ENCODE measurements at regions not wholly inside any gene's neighbourhood (a gene's known extent, or its start where the extent isn't known, plus 50 kb on each side); places are given as distances from the start of the nearest gene placed in this dataset.

DNA sequence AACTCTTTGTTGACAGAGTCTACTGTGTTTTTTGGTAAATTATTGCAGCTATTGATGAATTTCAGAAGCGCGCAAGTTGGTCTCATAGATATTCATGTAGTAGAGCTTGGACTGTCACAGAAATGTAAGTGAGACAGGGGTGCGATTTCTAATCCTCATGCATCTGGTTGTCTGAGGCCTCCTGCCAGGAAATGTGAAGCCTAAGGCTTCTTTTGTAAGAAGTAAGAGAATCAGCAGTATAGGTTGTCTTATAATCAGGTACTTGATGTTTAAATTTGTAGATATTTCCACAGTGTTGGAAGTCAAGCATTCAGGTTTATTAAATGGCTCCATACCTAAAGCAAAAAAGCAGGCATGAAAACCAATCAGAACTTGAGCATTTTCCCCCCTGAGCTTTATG, 332.9 kb upstream of the FMN2 start:
- 100% methylated on average over 2 of the region's 3 CpGs for WGBS (ENCODE audit: insufficient coverage, low coverage, low lambda C conversion rate, missing lambda C conversion rate)
- DNase-seq, result no peak
- TF ChIP-seq POLR2A (IDR thresholded peaks at IDR 0.05) (no peak), CTCF (IDR thresholded peaks at IDR 0.05) (no peak)
- Histone ChIP-seq H3K9me3 (no peaks in the 10 kb centered on the region), H3K27ac (no peak overlapping the region), H3K4me3 (no peak overlapping the region), H3K36me3 (no peaks in the 10 kb centered on the region), H3K4me1 (no peaks in the 10 kb centered on the region), H3K27me3 (no peaks in the 10 kb centered on the region)
- no peak for ATAC-seq
- intact Hi-C loops (cut with DNase I), result no loop called here

GRCh38 chr1:239761509-239761908, 330.2 kb upstream of the FMN2 start:
- ATAC-seq (no peak), DNase-seq (no peak)
- Histone ChIP-seq H3K4me3 (no peak overlapping the region), H3K9me3 (no peaks in the 10 kb centered on the region), H3K27me3 (no peaks in the 10 kb centered on the region), H3K4me1 (no peaks in the 10 kb centered on the region), H3K36me3 (no peaks in the 10 kb centered on the region), H3K27ac (no peak overlapping the region)
- no peak for TF ChIP-seq POLR2A (IDR thresholded peaks at IDR 0.05)
- TF ChIP-seq CTCF (IDR thresholded peaks at IDR 0.05), result no peak
- 70% methylated on average over 6 of the region's 8 CpGs for WGBS (ENCODE audit: insufficient coverage, low coverage, low lambda C conversion rate, missing lambda C conversion rate)
- intact Hi-C loops (cut with DNase I), result no loop called here

DNA sequence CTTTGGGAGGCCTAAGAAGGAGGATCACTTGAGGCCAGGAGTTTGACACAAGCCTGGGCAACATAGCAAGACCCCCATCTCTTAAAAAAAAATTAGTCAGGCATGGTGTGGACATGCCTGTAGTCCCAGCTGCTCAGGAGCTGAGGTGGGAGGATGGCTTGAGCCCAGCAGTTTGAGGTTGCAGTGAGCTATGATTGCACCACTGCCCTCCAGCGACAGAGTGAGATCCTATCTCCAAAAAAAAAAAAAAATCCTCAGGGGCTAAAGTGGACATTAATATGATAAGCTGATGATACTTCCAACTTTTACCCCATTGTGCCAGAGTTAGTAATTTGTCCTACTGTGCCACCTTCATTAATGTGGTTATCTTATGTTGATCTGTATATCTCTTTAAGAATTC, 327.8 kb upstream of the FMN2 start:
- Histone ChIP-seq H3K4me1 (no peaks in the 10 kb centered on the region), H3K27me3 (no peaks in the 10 kb centered on the region), H3K4me3 (no peak overlapping the region), H3K27ac (no peak overlapping the region), H3K36me3 (no peaks in the 10 kb centered on the region), H3K9me3 (no peaks in the 10 kb centered on the region)
- 46% methylated on average over 1 of the region's 1 CpG for WGBS (ENCODE audit: insufficient coverage, low coverage, low lambda C conversion rate, missing lambda C conversion rate)
- TF ChIP-seq POLR2A (IDR thresholded peaks at IDR 0.05) (no peak), CTCF (IDR thresholded peaks at IDR 0.05) (no peak)
- DNase-seq, result no peak
- ATAC-seq, result no peak
- intact Hi-C loops (cut with DNase I), result no loop called here

- H3K36me3 ChIP-seq, result no peaks in the 10 kb centered on the region
- H3K4me3 ChIP-seq, result no peak overlapping the region
- H3K27ac ChIP-seq, result no peak overlapping the region
- DNase-seq (no peak), ATAC-seq (no peak)
- 55% methylated on average over 2 of the region's 2 CpGs for WGBS (ENCODE audit: insufficient coverage, low coverage, low lambda C conversion rate, missing lambda C conversion rate)
- no peaks in the 10 kb centered on the region for H3K9me3 ChIP-seq
- H3K4me1 ChIP-seq, result no peaks in the 10 kb centered on the region
- no peaks in the 10 kb centered on the region for H3K27me3 ChIP-seq
- intact Hi-C loops (cut with DNase I), result no loop called here
- TF ChIP-seq CTCF (IDR thresholded peaks at IDR 0.05) (no peak), POLR2A (IDR thresholded peaks at IDR 0.05) (no peak)
Observed at GRCh38 chr1:239764546-239764945, 327.1 kb upstream of the FMN2 start.

GRCh38 chr1:239765163-239765562, 326.5 kb upstream of the FMN2 start:
- Histone ChIP-seq H3K36me3 (no peaks in the 10 kb centered on the region), H3K9me3 (no peaks in the 10 kb centered on the region), H3K4me1 (no peaks in the 10 kb centered on the region), H3K27me3 (no peaks in the 10 kb centered on the region), H3K4me3 (no peak overlapping the region), H3K27ac (no peak overlapping the region)
- 60% methylated on average over 5 of the region's 5 CpGs for WGBS (ENCODE audit: insufficient coverage, low coverage, low lambda C conversion rate, missing lambda C conversion rate)
- ATAC-seq, result no peak
- intact Hi-C loops (cut with DNase I), result no loop called here
- TF ChIP-seq CTCF (IDR thresholded peaks at IDR 0.05) (no peak), POLR2A (IDR thresholded peaks at IDR 0.05) (no peak)
- DNase-seq, result no peak

Data from right lobe of liver (tissue), 6 donors.